ENCODE measurements at regions not wholly inside any gene's neighbourhood (a gene's known extent, or its start where the extent isn't known, plus 50 kb on each side); places are given as distances from the start of the nearest gene placed in this dataset.

- no peak overlapping the region for H3K27ac ChIP-seq
- 75 to 87% methylated on average over 5 to 6 of the region's 6 CpGs for WGBS, 2 donors
- H3K9me3 ChIP-seq: no peaks in the 10 kb centered on the region
- H3K4me1 ChIP-seq: no peaks in the 10 kb centered on the region
- no peaks in the 10 kb centered on the region for H3K27me3 ChIP-seq
- no peak for DNase-seq
- H3K36me3 ChIP-seq (ENCODE audit: low read depth, missing control alignments): no peaks in the 10 kb centered on the region
- no peak overlapping the region for H3K4me3 ChIP-seq
- TF ChIP-seq CTCF (IDR thresholded peaks at IDR 0.05): no peak
- no peak for TF ChIP-seq POLR2A (IDR thresholded peaks at IDR 0.05)
- intact Hi-C loops (cut with DNase I; ENCODE audit: low total_unique reads): no loop called here
Observed at GRCh38 chr2:138942466-138942865, 162.3 kb upstream of the NXPH2 start.

- no peak for DNase-seq
- WGBS, 2 donors: 57 to 67% methylated on average over 11 to 18 of the region's 18 CpGs
- TF ChIP-seq POLR2A (IDR thresholded peaks at IDR 0.05) (no peak), CTCF (IDR thresholded peaks at IDR 0.05) (no peak)
- intact Hi-C loops (cut with DNase I; ENCODE audit: low total_unique reads): no loop called here
- H3K27ac ChIP-seq: no peak overlapping the region
- H3K4me1 ChIP-seq: no peaks in the 10 kb centered on the region
- no peak overlapping the region for H3K4me3 ChIP-seq
- no peaks in the 10 kb centered on the region for H3K27me3 ChIP-seq
- H3K36me3 ChIP-seq (ENCODE audit: low read depth, missing control alignments): no peaks in the 10 kb centered on the region
- H3K9me3 ChIP-seq: no peaks in the 10 kb centered on the region
Observed at GRCh38 chr2:138931284-138932256, 151.4 kb upstream of the NXPH2 start.

GRCh38 chr2:138930571-138930970 is 150.4 kb upstream of the NXPH2 start:
- H3K4me3 ChIP-seq: no peak overlapping the region
- no peak for TF ChIP-seq CTCF (IDR thresholded peaks at IDR 0.05)
- H3K9me3 ChIP-seq: no peaks in the 10 kb centered on the region
- 67 to 78% methylated on average over 6 of the region's 6 CpGs for WGBS, 2 donors
- H3K36me3 ChIP-seq (ENCODE audit: low read depth, missing control alignments): no peaks in the 10 kb centered on the region
- no peak for DNase-seq
- no peak overlapping the region for H3K27ac ChIP-seq
- intact Hi-C loops (cut with DNase I; ENCODE audit: low total_unique reads): no loop called here
- H3K27me3 ChIP-seq: no peaks in the 10 kb centered on the region
- H3K4me1 ChIP-seq: no peaks in the 10 kb centered on the region

GRCh38 chr2:138928374-138929021 is 148.3 kb upstream of the NXPH2 start:
- DNase-seq: no peak
- intact Hi-C loops (cut with DNase I; ENCODE audit: low total_unique reads): no loop called here
- H3K27me3 ChIP-seq: no peaks in the 10 kb centered on the region
- no peak for TF ChIP-seq CTCF (IDR thresholded peaks at IDR 0.05)
- TF ChIP-seq POLR2A (IDR thresholded peaks at IDR 0.05): no peak
- WGBS, 2 donors: 76 to 83% methylated on average over 1 of the region's 1 CpG
- no peaks in the 10 kb centered on the region for H3K9me3 ChIP-seq
- no peaks in the 10 kb centered on the region for H3K36me3 ChIP-seq (ENCODE audit: low read depth, missing control alignments)
- no peak overlapping the region for H3K4me3 ChIP-seq
- H3K27ac ChIP-seq: no peak overlapping the region
- H3K4me1 ChIP-seq: no peaks in the 10 kb centered on the region

Data from testis (tissue), 2 donors.